ENCODE measurements at regions not wholly inside any gene's neighbourhood (a gene's known extent, or its start where the extent isn't known, plus 50 kb on each side); places are given as distances from the start of the nearest gene placed in this dataset.
A peak's percentile ranks its signal among the peaks of the same experiment; 100 is the strongest.

GRCh38 chr3:156010829-156011228 is 109.5 kb upstream of the KCNAB1 start:
- ATAC-seq, result 0 out of 3 replicates have a peak, but pooled peaks have one; percentile 39
- TF ChIP-seq BACH2 (CRISPR knock-in tag; IDR thresholded peaks at IDR 0.05; ENCODE audit: borderline replicate concordance) (no peak), ZNF70 (CRISPR knock-in tag; IDR thresholded peaks at IDR 0.05) (no peak), GLIS3 (CRISPR knock-in tag; IDR thresholded peaks at IDR 0.05) (no peak), SNAI2 (CRISPR knock-in tag; IDR thresholded peaks at IDR 0.05) (no peak), ARNTL (CRISPR knock-in tag; IDR thresholded peaks at IDR 0.05; ENCODE audit: borderline replicate concordance, low read depth) (no peak), PATZ1 (CRISPR knock-in tag; IDR thresholded peaks at IDR 0.05; ENCODE audit: borderline replicate concordance) (no peak), ESRRG (CRISPR knock-in tag; IDR thresholded peaks at IDR 0.05) (no peak), ZNF565 (CRISPR knock-in tag; conservative IDR thresholded peaks at IDR 0.05; ENCODE audit: low read depth) (no peak), OSR1 (CRISPR knock-in tag; IDR thresholded peaks at IDR 0.05) (no peak), TOX (CRISPR knock-in tag; IDR thresholded peaks at IDR 0.05; ENCODE audit: borderline replicate concordance) (no peak), ZNF8 (CRISPR knock-in tag; IDR thresholded peaks at IDR 0.05) (no peak), PPARA (CRISPR knock-in tag; IDR thresholded peaks at IDR 0.05; ENCODE audit: borderline replicate concordance) (no peak), CSDC2 (CRISPR knock-in tag; IDR thresholded peaks at IDR 0.05) (no peak), ZC3H10 (CRISPR knock-in tag; IDR thresholded peaks at IDR 0.05) (no peak), POU6F1 (CRISPR knock-in tag; IDR thresholded peaks at IDR 0.05; ENCODE audit: borderline replicate concordance, low read depth) (no peak)
- TF ChIP-seq, protein P1, sequence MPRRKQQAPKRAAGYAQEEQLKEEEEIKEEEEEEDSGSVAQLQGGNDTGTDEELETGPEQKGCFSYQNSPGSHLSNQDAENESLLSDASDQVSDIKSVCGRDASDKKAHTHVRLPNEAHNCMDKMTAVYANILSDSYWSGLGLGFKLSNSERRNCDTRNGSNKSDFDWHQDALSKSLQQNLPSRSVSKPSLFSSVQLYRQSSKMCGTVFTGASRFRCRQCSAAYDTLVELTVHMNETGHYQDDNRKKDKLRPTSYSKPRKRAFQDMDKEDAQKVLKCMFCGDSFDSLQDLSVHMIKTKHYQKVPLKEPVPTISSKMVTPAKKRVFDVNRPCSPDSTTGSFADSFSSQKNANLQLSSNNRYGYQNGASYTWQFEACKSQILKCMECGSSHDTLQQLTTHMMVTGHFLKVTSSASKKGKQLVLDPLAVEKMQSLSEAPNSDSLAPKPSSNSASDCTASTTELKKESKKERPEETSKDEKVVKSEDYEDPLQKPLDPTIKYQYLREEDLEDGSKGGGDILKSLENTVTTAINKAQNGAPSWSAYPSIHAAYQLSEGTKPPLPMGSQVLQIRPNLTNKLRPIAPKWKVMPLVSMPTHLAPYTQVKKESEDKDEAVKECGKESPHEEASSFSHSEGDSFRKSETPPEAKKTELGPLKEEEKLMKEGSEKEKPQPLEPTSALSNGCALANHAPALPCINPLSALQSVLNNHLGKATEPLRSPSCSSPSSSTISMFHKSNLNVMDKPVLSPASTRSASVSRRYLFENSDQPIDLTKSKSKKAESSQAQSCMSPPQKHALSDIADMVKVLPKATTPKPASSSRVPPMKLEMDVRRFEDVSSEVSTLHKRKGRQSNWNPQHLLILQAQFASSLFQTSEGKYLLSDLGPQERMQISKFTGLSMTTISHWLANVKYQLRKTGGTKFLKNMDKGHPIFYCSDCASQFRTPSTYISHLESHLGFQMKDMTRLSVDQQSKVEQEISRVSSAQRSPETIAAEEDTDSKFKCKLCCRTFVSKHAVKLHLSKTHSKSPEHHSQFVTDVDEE (CRISPR knock-in tag; IDR thresholded peaks at IDR 0.05), result no peak
- TF ChIP-seq, protein P2, sequence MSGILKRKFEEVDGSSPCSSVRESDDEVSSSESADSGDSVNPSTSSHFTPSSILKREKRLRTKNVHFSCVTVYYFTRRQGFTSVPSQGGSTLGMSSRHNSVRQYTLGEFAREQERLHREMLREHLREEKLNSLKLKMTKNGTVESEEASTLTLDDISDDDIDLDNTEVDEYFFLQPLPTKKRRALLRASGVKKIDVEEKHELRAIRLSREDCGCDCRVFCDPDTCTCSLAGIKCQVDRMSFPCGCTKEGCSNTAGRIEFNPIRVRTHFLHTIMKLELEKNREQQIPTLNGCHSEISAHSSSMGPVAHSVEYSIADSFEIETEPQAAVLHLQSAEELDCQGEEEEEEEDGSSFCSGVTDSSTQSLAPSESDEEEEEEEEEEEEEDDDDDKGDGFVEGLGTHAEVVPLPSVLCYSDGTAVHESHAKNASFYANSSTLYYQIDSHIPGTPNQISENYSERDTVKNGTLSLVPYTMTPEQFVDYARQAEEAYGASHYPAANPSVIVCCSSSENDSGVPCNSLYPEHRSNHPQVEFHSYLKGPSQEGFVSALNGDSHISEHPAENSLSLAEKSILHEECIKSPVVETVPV (CRISPR knock-in tag; IDR thresholded peaks at IDR 0.05), result no peak
- TF ChIP-seq, protein P3, sequence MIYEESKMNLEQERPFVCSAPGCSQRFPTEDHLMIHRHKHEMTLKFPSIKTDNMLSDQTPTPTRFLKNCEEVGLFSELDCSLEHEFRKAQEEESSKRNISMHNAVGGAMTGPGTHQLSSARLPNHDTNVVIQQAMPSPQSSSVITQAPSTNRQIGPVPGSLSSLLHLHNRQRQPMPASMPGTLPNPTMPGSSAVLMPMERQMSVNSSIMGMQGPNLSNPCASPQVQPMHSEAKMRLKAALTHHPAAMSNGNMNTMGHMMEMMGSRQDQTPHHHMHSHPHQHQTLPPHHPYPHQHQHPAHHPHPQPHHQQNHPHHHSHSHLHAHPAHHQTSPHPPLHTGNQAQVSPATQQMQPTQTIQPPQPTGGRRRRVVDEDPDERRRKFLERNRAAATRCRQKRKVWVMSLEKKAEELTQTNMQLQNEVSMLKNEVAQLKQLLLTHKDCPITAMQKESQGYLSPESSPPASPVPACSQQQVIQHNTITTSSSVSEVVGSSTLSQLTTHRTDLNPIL (CRISPR knock-in tag; IDR thresholded peaks at IDR 0.05; ENCODE audit: low read depth), result no peak

DNA sequence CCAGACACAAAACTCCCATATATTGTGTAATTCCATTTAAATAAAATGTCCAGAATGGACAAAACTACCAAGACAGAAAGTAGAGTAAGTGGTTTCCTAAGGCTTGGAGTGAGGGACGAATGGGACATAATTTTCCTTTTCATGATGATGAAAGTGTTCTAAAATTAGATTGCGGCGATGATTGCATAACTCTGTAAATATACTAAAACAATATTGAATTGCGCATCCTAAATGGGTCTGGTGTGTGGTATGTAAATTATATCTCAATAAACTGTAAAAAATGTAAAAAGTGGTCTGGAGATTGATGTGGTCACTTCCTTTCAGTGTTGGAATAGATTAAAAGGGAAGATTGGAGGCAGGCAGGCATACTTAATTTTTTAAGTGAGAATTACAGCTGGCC is 105.9 kb upstream of the KCNAB1 start:
- TF ChIP-seq TOX (CRISPR knock-in tag; IDR thresholded peaks at IDR 0.05; ENCODE audit: borderline replicate concordance), result no peak
- TF ChIP-seq ISL1 (CRISPR knock-in tag; IDR thresholded peaks at IDR 0.05), result no peak
- no peak for TF ChIP-seq GLIS3 (CRISPR knock-in tag; IDR thresholded peaks at IDR 0.05)
- TF ChIP-seq, protein P2 (CRISPR knock-in tag; IDR thresholded peaks at IDR 0.05), result no peak
- TF ChIP-seq CSDC2 (CRISPR knock-in tag; IDR thresholded peaks at IDR 0.05), result no peak
- TF ChIP-seq RARB (CRISPR knock-in tag; IDR thresholded peaks at IDR 0.05), result no peak
- no peak for TF ChIP-seq ESRRG (CRISPR knock-in tag; IDR thresholded peaks at IDR 0.05)
- no peak for TF ChIP-seq TCF4 (CRISPR knock-in tag; IDR thresholded peaks at IDR 0.05; ENCODE audit: borderline replicate concordance)
- TF ChIP-seq ZC3H10 (CRISPR knock-in tag; IDR thresholded peaks at IDR 0.05), result no peak
- TF ChIP-seq ZFP3 (CRISPR knock-in tag; IDR thresholded peaks at IDR 0.05), result no peak
- TF ChIP-seq, protein P3 (CRISPR knock-in tag; IDR thresholded peaks at IDR 0.05; ENCODE audit: low read depth), result no peak
- TF ChIP-seq BACH2 (CRISPR knock-in tag; IDR thresholded peaks at IDR 0.05; ENCODE audit: borderline replicate concordance), result no peak
- ATAC-seq, result no peak

Measured in SK-N-SH treated with all-trans-retinoic acid at 6 μM for 48 hours (cell line).